ENCODE measurements at regions not wholly inside any gene's neighbourhood (a gene's known extent, or its start where the extent isn't known, plus 50 kb on each side); places are given as distances from the start of the nearest gene placed in this dataset.
"Not testable (repeated sequence)": the region's sequence is repeated elsewhere in the genome, so short reads cannot be mapped to it uniquely, and the experiment has no call there.

- not testable (repeated sequence) for DNase-seq (ENCODE audit: low spot score)
Observed at GRCh38 chr15:30841639-30842038, 62.1 kb upstream of the FAN1 start.

DNA sequence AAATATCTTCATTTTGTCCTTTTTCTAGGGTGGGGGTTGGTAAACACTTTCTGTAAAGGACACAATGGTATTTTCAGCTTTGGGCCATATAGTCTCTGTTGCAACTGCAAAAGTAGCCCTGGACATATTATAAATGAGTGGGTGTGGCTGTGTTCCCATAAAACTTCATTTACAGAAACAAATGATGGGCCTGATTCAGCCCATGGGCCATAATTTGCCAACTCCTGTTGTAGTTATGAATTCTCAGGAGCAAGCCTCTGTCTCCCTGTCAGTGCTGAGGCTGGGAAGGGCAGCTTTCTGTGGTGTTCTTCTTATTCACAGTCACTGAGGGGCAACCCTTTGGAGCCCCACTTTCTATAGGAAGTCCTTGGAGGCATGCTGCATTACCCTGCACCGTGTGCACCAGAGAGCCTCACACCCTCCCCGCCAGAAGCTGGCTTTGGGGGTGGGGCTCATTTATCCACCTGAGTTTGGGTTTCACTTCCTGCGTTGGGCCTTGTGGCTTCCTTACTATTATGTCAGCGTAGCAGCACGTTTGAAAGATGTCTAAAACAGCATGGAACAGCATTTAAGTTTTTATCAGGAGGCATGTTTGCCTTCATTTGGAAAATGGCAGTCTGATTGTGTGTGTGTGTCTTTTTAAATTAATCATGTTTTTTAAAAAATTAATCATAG lies 60.8 kb upstream of the FAN1 start:
- DNase-seq (ENCODE audit: low spot score), result not testable (repeated sequence)

GRCh38 chr15:30845536-30845935 lies 58.2 kb upstream of the FAN1 start:
- not testable (repeated sequence) for DNase-seq (ENCODE audit: low spot score)

Measured in ureter (tissue), 1 donor.